GM19467 (cell line): ENCODE measurements at regions not wholly inside any gene's neighbourhood (a gene's known extent, or its start where the extent isn't known, plus 50 kb on each side); places are given as distances from the start of the nearest gene placed in this dataset.

Source experiments
- ATAC-seq: cut with Tn5 transposase; IDR thresholded peaks from one replicate; pipeline ENCODE4 v1.9.1; 2021; ENCODE audit warnings: mild to moderate bottlenecking, moderate library complexity; ENCODE audit not compliant: unreplicated experiment

DNA sequence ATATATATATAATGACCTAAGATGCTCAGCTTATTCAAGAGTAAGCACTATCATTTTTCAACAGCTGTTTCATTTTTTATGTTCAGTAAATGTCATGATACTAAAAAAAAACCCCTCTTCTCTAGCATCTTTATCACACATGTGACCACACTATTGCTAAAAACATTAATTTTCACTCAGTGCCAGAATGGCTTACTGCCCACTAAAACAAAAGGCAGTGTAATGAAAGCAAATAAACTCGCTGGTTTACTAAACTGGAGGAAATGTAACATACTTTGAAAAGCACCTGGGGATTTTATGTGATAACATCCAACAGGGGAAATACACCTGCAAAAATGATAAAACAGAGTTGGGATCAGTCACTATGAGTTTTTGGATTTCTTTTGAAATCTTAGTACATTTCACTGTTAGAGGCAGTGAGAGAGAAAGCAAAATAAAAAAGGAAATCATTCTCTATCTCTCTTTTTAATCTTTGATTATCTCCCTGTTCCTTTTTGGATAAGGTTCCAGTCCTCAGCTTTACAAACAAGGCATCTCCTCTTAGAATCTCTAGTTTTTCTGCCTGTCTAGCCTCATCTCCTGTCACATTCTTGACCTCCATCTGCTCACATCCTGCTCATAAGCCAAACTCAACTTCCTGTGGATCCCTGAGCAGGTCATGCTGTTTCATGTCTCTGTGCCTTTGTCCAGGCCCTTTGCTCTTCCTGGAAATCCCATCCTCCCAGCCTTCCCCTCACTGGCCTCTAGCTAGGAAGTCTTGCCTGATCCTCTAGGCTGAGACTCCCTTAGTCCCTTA is 338.0 kb downstream of the MAN2A1 start:
- ATAC-seq = no peak

DNA sequence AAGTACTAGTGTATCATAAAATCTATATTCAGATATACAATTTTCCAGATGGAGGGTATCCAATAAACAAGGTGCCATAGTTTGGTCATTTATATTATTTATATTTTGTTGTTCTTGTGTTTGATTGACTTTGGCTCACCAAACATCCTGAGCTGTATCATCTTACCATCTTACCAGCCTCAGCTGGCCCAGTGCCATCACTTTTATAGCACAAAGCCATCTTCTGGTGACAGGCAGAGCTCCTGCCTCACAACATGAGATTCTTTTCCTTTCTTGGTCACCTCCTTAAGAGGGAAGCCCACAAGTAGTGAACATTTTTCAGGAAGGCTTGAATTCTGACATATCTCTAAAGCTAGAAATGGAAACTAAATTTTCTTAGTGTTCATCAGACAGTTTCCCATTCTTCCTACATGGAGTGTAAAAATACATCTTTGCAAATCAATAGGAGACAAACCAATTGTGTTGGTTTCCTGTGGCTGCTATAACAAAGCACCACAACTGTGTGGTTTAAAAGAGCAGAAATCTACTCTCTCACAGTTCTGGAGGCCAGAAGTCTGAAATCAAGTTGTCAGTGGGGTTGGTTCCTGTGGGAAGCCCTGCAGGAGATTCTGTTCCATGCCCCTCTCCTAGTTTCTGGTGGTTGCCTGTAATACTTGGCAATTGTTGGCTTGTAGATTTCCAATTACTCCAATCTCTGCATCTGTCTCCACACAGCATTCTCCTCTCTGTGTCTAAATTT is 341.8 kb downstream of the MAN2A1 start:
- ATAC-seq = no peak

GRCh38 chr5:110032376-110032775 is 342.6 kb downstream of the MAN2A1 start:
- ATAC-seq = no peak

GRCh38 chr5:110034056-110034600 is 344.4 kb downstream of the MAN2A1 start:
- no peak for ATAC-seq

- ATAC-seq = no peak
Measured at GRCh38 chr5:110038297-110038997, 348.7 kb downstream of the MAN2A1 start.

GRCh38 chr5:110040178-110040577 is 350.5 kb downstream of the MAN2A1 start:
- no peak for ATAC-seq

- ATAC-seq = no peak
Measured at GRCh38 chr5:110043025-110043424, 353.3 kb downstream of the MAN2A1 start.

DNA sequence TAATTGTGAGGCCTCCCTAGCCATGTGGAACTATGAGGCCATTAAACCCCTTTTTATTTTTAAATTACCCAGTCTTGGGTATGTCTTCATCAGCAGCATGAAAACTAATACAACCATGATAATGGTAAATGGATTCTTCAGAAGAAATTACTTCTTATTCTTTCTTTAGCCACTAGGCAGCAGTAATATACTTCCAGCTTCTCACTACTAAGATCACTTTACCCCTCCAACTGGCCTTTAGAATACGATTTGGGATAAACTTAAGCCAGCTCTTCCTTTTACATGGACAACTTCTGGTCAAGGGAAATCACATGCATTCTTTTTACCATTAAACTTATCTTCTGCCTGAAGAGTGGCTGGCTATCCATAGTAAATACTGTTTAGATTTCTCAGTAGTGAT is 355.4 kb downstream of the MAN2A1 start:
- ATAC-seq = no peak

DNA sequence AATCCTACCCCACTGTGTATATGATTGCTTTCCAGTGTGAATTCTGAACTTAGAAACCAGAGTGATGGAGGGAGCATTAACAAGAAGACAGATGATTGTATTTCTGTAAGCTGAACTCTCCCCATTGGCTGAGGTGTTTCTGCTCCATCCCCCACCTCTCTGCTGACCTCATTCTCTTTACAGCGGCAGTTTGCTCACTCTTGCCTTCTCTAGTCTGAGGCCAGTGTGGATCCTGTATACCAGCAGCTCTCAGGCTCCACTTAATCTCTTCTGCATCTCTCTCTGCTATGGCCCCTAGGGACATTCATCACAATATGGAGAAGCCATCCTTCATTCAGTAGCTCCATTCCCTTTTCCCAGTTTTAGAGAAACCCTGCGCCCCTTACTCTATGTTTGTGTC is 358.8 kb downstream of the MAN2A1 start:
- ATAC-seq = no peak

- no peak for ATAC-seq
Measured at GRCh38 chr5:110049816-110050215, 360.1 kb downstream of the MAN2A1 start.

DNA sequence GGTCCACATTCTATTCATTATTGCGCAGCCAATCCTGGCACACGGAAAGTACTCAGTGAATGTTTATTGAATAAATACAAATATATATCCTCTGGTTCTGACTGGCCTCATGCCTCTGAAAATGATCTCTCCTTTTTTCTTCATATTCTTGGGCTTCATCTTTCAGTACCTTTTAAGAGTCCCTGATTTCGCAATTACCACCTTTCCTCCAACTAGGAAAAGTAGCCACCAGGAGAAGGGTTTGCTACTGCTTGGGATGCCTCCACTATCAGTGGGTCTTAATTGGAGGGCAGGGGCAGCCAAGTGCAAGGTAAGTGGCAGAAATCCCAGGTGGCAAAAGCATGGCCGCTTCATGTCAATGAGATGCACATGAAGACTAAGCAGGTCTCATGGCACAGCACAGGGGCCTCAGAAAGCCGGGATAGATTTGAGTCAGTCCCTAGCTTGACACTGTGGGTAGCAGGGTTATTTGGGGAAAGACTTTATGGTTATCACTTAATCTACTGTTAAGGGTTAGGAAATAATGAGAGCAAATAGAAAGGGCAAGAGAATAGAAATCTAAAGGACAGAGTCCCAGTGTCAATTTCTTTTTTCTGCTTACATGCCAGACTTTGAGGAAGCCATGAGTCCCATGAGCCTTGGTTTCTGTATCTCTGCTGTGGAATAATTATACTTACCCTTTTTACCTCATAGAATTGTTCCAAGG is 361.1 kb downstream of the MAN2A1 start:
- no peak for ATAC-seq

- ATAC-seq = no peak
Measured at GRCh38 chr5:110053205-110053604, 363.5 kb downstream of the MAN2A1 start.

- ATAC-seq = peak; percentile 26
Measured at GRCh38 chr5:110053824-110054223, 364.1 kb downstream of the MAN2A1 start.

DNA sequence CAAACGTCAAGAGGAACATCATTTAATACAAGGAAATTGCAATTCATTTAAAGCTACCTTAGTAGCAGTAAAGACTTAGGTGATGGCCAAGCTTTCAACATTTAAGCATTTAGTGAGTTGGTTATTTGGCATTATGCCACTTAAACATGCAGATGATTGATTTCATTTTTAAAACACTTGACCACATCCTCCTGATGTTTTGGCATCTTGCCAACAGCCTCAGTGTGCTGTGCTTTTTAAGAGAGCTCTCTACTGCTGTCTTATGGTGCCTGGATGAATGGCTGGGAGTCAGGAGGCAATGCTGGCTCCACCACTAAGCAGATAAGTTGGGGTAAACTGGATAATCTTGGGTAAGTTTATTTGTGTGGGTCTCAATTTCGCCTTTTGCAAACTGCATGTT is 364.5 kb downstream of the MAN2A1 start:
- ATAC-seq = peak; percentile 81

- no peak for ATAC-seq
Measured at GRCh38 chr5:110055302-110055701, 365.6 kb downstream of the MAN2A1 start.

GRCh38 chr5:110056580-110057114 is 366.9 kb downstream of the MAN2A1 start:
- no peak for ATAC-seq

DNA sequence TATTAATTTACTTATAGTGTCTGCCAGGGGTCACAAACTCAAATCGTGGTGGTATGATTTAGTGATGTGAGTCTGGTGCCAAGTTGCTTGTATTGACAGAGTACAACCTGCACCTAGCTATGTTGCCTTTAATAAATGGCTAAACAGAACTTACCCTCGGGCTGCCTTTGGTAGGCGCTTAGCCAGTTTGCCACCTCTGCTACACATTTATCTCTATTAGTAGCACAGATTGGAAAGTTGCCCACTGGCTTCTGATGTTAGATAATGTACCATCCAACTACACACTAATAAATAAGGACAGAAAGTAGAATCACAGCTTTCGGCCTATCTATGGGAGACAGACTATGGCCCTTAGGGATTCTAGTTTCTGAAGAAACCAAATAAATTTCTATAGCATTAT is 368.4 kb downstream of the MAN2A1 start:
- ATAC-seq = no peak

DNA sequence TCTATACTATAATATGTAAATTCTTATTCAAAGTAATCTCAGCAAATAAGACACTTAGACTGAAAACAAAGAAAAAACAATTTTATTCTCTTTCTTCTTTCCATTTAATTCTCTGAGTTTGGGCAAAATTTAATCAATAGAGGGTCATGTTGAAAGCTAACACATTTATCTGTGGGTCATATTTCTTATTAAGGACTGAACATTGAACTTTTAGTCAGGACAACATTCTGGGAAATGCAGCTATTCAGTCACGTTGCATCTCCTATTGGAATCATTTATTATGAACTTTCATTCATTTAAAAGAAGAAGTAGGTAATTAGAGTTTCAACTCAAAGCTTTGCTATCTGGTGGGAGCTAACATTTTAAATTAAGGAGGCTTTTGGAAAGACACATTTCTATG is 372.5 kb downstream of the MAN2A1 start:
- ATAC-seq = no peak

- no peak for ATAC-seq
Measured at GRCh38 chr5:110063640-110064602, 374.2 kb downstream of the MAN2A1 start.
